ENCODE measurements at regions not wholly inside any gene's neighbourhood (a gene's known extent, or its start where the extent isn't known, plus 50 kb on each side); places are given as distances from the start of the nearest gene placed in this dataset.

DNA sequence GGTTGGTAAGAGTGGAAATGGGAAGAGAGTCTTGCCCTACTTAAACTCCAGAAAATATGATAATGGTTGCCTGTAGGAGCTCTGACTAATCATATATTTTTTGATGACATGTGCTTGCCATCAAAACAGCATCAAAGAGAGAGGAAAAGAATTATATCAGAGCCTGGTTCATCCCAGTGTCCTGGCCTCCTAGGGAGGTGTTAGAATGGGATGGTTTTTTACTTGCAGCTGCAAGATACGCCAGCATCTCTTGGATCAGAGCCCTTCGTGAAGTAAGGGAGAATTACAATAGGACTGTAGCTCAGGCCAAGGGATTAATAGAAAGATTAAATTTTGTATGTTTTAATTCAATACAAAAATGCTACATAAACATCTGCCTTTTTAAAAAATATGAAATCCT is 177.6 kb upstream of the HDAC9 start:
- DNase-seq (ENCODE audit: low spot score), result no peak

GRCh38 chr7:18320422-18320821 is 175.1 kb upstream of the HDAC9 start:
- no peak for DNase-seq (ENCODE audit: low spot score)

GRCh38 chr7:18320971-18321567 is 174.5 kb upstream of the HDAC9 start:
- DNase-seq (ENCODE audit: low spot score), result peak; percentile 14

DNA sequence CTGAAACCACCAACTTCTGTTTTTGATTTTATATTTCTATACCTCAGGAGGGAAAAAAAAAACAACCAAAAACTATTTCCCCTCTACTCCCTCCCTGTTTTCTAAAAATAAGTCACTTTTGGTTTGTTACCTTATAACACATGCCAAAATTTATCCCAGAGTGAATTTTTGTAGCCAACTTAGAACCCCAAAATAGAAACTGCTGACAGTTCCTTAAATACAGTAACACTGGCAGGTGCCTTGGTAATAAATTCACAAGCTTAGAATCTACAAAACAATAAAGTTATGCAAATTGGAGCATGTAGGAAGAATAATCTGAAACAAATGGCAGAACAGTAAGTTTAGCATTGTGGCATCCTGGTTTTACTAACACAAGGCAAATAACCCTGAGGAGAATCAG is 165.0 kb upstream of the HDAC9 start:
- no peak for DNase-seq (ENCODE audit: low spot score)

DNA sequence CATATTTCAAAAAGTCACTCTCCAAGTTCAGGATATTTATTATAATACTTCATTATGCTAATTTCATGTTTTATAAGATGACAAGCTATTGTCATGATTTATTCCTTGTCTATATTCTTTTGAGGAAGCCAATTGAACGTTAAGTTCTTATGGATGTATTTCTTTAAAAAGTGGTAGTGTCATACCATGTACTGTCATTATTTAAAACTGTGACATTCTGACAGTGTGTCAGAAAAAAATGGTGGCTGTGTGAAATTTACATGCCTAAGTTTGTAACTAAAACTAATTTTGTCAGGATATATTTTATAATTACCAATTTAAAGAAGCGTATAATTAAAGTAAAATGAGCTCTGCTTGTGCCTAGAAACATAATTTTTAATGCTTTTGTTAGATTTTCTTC is 158.9 kb upstream of the HDAC9 start:
- DNase-seq (ENCODE audit: low spot score), result no peak

GRCh38 chr7:18337048-18337809 is 158.3 kb upstream of the HDAC9 start:
- DNase-seq (ENCODE audit: low spot score), result no peak

GRCh38 chr7:18338910-18339523 is 156.5 kb upstream of the HDAC9 start:
- DNase-seq (ENCODE audit: low spot score), result no peak

DNA sequence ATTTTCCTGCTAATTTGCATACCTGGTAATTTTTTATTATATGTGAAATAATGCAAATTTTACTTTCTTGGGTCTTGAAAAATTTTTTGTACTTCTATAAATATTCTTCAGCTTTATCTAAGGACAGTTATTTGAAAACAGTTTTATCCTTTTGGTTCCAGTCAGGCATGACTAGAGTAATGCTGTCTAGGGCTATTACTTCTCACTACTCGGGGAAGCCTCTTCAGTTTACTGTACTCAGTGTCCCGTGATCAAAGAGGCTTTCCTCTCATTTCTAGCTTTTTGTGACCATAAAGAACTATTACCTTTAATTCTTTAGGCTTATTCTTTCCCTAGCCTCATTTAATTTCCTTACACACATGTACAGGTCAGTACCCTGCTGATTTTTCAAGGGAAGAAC is 153.8 kb upstream of the HDAC9 start:
- DNase-seq (ENCODE audit: low spot score), result no peak

- no peak for DNase-seq (ENCODE audit: low spot score)
These were observed 152.5 kb upstream of the HDAC9 start for GRCh38 chr7:18343047-18343446.

- DNase-seq (ENCODE audit: low spot score), result no peak
These were observed 151.0 kb upstream of the HDAC9 start for GRCh38 chr7:18344536-18344935.

DNA sequence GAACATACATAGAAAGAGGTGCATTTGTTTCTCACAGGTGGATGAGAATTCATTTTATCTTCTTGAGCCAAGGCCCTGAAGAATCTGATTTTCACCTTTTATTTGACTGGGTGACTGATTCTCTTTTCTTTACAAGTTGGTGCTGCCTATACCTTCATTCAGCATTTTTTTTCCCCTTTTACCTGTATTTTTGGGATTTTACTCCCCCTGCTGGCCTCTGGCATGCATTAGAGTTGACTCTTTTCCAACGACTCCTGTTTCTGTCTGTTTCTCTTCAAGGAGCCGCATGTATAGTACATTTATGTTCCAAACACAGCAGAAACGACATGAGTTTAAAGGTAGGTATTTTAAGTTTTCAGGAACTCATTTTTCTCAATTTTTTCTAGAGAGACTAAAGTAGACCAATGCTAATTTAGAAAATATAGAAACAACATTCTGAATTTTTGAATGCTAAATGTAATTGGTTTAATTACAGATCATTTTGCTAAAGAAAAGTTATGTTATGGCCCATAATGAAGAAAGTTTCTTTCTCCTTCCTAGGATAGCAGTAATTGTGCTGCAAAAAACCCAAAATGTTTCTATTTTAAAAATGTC is 149.8 kb upstream of the HDAC9 start:
- no peak for DNase-seq (ENCODE audit: low spot score)

GRCh38 chr7:18347170-18347569 is 148.4 kb upstream of the HDAC9 start:
- DNase-seq (ENCODE audit: low spot score), result no peak

GRCh38 chr7:18350678-18351077 is 144.9 kb upstream of the HDAC9 start:
- no peak for DNase-seq (ENCODE audit: low spot score)

- DNase-seq (ENCODE audit: low spot score), result peak; percentile 70
These were observed 143.0 kb upstream of the HDAC9 start for GRCh38 chr7:18352339-18353255.

DNA sequence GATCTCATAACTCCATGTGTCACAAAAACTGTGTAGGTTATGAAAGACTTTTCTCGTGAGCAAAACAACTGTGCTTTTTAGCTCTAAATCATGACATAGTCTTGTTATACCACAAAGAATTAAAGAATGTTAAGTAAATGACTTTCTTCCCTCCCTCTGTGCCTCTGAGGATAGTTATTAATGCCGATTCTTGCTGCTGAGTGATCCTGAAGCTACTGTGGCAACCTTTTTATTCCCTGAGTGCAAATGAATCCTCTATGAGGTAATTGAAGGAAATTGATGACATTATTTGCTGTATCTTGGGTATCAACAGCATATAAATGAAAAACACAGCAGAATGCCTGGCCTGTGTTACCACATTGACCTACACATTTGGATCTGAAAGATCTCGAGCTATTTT is 142.2 kb upstream of the HDAC9 start:
- DNase-seq (ENCODE audit: low spot score), result no peak

DNA sequence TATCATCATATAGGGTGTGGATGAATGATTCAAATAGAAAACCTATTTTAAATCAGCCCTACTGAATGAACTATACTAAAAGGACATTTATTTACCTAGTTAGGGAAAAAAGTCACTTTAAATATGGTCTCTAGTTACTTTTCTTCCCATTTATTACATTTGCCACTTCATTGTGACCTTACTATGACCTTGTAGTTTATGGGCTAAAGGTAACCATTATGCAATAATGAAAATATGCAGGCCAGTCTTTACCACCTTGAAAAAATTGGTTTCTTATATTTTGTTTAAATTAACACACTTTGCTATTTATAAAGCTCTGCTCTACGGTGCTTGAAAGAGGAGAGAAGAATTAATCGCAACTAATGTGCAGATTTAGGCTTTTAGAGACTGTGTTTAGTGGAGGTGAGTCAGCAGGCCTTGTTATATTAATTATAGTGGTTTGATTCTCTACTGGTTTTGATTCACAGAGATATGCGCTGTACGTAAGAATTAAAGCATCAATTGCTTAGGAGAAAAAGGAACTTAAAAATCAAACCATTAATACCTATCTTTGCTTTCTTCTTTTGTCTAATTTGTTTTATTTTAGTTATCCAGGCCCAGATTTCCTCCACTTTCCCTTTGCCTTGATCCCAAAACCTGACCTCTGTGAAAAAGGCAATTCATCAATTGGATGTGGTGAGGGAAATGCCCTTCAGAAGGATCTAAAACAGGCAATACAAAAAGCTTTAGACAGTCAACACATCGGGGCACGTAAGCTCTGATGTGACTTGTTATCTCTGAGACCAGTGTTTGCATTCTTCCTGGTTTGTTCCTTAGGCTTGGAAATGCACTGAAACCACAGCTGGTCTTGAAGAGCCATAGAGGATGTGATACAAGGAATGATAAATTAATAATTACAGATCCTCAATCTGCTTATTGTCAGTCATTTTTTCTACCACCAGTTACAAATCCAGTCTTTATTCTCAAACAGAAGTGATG is 141.2 kb upstream of the HDAC9 start:
- DNase-seq (ENCODE audit: low spot score), result no peak

DNA sequence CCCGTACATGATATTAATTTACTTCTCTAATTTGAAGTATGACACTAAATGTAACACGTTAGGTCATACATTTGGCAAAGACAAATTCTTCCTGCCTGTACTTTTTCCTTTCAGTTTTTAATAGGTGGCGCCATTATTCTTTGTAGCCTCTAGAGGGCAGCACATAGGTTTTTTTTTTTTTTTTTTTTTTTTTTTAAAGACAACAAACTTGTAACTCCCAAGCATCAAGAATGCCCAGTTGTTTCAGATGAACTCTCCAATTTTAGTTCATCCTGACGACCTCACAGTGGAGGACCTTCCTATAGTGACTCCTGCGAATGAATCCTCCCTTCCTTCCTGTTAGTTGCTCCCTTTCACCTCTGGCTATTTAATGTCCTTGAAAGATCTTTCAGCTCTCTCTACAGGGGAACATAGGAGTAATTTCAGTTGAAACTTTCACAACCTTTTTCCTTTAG is 139.3 kb upstream of the HDAC9 start:
- DNase-seq (ENCODE audit: low spot score), result peak; percentile 51

- peak; percentile 29 for DNase-seq (ENCODE audit: low spot score)
These were observed 137.9 kb upstream of the HDAC9 start for GRCh38 chr7:18357691-18358090.

DNA sequence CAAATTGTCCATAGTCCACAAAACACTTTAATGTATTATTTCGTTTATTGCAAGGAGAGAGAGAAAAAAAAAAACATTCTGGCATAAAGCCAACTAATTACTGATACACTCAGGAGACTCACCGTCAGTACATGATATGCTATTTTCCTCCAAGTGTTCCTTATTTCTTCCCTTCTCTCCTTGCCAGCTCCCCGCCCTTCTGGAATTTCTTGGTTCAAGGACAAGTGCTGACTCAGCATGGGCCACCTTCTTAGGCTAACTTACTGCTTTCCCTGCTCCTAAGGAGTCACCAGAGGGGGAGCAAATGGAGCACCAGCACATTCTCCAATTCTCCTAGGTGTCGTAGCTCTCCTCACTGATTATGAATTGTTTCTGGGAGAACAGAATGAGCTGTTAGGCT is 133.8 kb upstream of the HDAC9 start:
- DNase-seq (ENCODE audit: low spot score), result no peak

DNA sequence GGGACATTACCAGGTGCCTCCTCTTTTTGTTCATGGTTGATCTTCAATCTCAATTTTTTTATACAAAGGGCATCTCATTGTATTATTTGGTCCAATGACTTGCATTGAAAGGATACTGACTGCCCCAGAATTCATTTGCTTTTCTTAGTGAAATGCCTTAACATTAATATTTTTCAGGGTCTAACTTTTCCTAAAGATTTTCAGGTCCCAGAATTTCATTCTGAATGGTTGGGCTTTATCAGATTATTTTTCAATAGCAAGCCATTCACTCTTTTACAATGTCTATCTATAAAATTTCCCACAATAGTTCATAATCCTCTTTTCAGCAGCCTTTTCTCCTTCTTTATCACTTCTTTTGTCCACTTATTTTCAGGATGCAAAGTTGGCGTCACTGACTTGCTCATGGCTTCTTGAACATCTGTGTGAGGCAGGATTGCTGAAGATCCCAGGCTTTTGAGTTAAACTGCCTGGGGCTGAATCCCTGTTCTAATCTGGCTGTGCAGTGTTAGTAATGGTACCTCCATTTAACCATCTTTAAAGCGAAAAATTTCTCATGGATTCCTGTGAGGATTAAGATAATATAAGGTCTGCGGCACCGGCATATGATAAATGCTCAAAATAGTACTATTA is 131.7 kb upstream of the HDAC9 start:
- no peak for DNase-seq (ENCODE audit: low spot score)

All from kidney capillary endothelial cell (primary cell).